Cardiac fibroblast (primary cell): ENCODE measurements at regions not wholly inside any gene's neighbourhood (a gene's known extent, or its start where the extent isn't known, plus 50 kb on each side); places are given as distances from the start of the nearest gene placed in this dataset.
A peak's percentile ranks its signal among the peaks of the same experiment; 100 is the strongest.

Experiments
- DNase-seq, 2 donors: peaks; one replicate each; pipeline versions ENCODE4 v3.0.0 to v3.0.0-alpha.2; 2010; ENCODE audit warnings: low read depth in 2 of 2
- H3K4me3 ChIP-seq, 2 donors: replicated peaks in 1 of 2; 1 replicate in 1 of 2; 2 replicates in 1 of 2; pipeline ENCODE4 v1.5.1; 2011; ENCODE audit warnings: low read depth in 2 of 2, low read length in 2 of 2, mild to moderate bottlenecking in 2 of 2, moderate library complexity in 1 of 2
- CTCF ChIP-seq: IDR thresholded peaks from one replicate; pipeline ENCODE4 v1.5.1; 2011; ENCODE audit warnings: low read depth, mild to moderate bottlenecking, low read length, inconsistent platforms

- no peak overlapping the region for H3K4me3 ChIP-seq
- DNase-seq, result peak in 1 of 2 donors; percentile 5
- TF ChIP-seq CTCF, result no peak
Measured at GRCh38 chr5:20157089-20157488, 169.1 kb upstream of the CDH18 start.

DNA sequence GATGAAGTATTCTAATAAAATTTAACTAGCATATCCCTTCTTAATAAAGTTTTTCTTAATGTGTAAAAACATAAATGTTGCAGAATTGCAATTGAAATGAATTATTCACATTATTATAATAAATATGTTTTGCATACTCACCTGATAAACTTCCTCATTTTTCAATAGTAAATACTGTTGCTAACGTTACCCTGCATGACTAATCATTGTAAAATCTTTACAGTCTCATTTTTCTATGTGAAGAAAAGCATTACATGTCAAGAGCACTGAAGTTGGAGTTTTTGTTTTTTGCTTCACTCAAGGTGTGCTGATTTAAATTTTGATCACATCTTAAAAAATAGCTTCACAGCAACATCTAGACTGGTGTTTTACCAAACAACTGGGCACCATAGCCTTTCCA is 157.2 kb upstream of the CDH18 start:
- TF ChIP-seq CTCF, result no peak
- H3K4me3 ChIP-seq, result no peak overlapping the region
- no peak for DNase-seq

DNA sequence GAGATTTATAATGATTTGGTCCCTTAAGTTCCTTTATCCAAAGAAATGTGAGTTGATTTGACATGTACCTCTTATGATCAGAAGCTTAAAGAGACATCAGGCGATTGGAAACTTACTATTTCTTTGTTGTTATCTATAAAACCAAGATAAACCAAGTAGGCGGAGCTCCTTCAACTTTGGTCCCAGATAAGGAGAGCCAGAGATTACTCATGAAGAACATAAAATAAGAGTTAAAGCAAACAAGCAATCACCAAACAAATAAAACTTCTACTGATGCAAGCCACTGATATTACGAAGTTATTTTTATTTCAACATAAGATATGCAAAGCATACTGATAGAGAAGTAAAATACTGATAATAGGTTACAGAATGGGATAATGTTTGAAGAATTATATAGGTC is 141.5 kb upstream of the CDH18 start:
- H3K4me3 ChIP-seq, result no peak overlapping the region
- no peak for DNase-seq
- TF ChIP-seq CTCF, result no peak

DNA sequence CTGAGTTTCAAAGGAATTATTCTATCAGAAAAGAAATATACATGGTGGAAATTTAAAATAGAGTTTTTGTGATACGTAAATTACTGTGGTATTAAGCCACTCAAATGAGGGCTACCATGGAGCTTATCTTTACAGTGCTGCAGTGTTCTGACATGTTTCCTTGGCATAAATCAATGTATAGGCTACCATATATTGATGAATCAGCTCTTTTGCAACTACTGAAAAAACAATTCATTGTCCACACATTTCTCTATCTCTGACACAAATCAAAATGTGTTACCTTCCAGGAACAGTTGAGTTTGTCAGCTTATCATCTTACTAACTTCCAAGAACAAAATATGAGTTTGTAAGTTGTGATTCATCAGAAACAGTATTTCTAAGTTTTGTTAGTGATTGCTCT is 140.3 kb upstream of the CDH18 start:
- no peak for DNase-seq
- no peak for TF ChIP-seq CTCF
- H3K4me3 ChIP-seq, result no peak overlapping the region

DNA sequence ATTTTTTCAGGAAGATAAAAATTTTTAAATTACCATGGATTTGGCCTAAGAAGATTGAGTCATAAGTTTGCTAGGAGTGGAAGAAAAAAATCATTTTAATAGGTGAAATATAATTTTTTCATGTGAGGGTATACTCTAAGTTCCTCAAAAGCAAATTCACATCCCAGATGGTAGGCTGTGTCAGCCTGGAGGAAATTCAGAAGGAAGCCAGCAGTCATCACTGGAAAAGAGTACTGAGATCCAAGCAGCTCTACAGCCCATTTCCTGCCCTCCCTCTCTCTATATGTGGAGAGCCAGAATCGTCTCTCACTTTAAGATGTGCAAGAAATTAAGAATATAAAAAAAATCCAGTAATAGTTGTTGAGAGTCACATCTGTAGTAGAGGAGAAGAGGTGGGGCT is 126.5 kb upstream of the CDH18 start:
- TF ChIP-seq CTCF, result no peak
- peak in 1 of 2 donors; percentile 9 for DNase-seq
- H3K4me3 ChIP-seq, result no peak overlapping the region

DNA sequence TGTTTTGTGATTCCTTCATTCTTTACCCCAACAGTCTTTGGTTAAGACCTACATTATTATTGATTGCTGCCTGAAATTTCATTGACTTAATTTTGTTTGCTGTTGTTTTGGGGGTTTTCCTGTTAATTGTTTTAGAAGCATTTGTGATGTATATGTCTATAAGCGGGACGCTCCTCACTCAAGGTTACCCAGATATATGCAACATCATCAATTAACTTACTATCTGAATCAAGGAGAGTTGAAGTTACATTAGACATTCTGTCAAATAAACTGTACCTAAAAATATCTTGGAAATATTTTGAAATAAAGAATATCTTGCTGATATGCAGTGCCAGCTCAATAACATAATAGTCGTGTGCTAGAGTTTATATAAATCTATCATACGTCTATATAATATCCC is 125.9 kb upstream of the CDH18 start:
- DNase-seq, result no peak
- TF ChIP-seq CTCF, result no peak

GRCh38 chr5:20113031-20113715 is 125.2 kb upstream of the CDH18 start:
- no peak for TF ChIP-seq CTCF
- DNase-seq, result peak; percentile 8 to 35
- no peak overlapping the region for H3K4me3 ChIP-seq

More for the DNA sequence above, 125.9 kb upstream of the CDH18 start:
- H3K4me3 ChIP-seq, result no peak overlapping the region
